Ecto neural progenitor cell (in vitro differentiated cells): ENCODE measurements at regions not wholly inside any gene's neighbourhood (a gene's known extent, or its start where the extent isn't known, plus 50 kb on each side); places are given as distances from the start of the nearest gene placed in this dataset.

ENCODE experiments used
- DNase-seq: peaks from one replicate; pipeline ENCODE4 v3.0.0-alpha.2; 2018; ENCODE audit warnings: low spot score

GRCh38 chr6:21648475-21649050 is 55.0 kb downstream of the SOX4 start:
- no peak for DNase-seq

- DNase-seq, result no peak
Observed at GRCh38 chr6:21653323-21653722, 59.8 kb downstream of the SOX4 start.

DNA sequence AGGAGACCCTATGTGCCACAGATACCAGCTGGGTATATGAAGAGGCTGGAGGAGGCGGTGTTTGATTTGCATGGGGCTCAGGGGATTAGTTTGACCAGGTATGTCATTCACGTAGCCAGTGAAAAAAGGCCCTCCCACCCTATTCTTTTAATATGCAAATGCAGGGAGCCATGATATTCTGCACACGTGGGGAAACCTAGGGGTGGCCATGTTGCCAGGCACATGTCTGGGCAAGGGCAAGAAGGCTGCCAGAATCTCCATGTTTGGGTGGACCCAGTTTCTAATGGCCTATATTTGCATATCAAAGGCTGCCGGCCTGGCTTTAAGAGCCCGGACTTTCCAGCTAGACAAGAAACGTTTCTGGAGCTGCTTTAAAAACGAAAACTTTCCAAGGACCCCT is 60.4 kb downstream of the SOX4 start:
- DNase-seq, result no peak

DNA sequence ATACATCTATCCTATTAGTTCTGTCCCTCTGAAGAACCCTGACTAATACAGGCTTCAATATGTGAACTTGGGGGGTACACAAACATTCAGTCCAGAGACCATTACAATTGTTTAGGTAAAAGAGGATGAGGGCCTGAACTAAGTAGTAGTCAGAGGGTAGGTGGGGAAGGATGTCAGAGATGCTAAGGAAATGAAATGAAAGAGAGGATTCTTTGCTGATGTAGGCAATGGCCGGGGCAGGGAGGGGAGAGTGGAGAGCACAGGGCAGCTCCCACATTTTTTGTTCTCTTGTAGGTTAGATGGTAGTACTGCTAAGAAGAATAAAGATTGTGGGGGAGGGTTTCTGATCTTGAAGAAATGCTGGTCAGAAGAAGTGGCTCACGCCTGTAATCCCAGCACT is 60.8 kb downstream of the SOX4 start:
- DNase-seq, result no peak

DNA sequence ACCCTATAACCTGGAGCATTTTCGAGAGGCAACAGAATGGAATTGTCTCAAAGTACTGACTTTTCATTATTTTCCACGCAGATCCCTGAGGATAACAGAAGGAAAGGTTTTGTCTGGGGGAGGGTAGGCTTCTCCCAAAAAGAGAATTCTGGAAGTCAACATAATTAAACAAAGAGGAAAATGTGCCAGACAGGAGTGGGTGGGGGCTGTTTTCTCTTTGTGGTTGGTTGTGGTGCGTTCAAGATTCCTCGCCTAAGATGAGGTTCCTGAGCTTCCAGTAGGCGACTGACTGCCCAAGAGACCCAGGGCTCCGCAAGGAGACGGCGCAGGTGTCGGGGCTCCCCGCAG is 70.4 kb downstream of the SOX4 start:
- DNase-seq, result no peak

DNA sequence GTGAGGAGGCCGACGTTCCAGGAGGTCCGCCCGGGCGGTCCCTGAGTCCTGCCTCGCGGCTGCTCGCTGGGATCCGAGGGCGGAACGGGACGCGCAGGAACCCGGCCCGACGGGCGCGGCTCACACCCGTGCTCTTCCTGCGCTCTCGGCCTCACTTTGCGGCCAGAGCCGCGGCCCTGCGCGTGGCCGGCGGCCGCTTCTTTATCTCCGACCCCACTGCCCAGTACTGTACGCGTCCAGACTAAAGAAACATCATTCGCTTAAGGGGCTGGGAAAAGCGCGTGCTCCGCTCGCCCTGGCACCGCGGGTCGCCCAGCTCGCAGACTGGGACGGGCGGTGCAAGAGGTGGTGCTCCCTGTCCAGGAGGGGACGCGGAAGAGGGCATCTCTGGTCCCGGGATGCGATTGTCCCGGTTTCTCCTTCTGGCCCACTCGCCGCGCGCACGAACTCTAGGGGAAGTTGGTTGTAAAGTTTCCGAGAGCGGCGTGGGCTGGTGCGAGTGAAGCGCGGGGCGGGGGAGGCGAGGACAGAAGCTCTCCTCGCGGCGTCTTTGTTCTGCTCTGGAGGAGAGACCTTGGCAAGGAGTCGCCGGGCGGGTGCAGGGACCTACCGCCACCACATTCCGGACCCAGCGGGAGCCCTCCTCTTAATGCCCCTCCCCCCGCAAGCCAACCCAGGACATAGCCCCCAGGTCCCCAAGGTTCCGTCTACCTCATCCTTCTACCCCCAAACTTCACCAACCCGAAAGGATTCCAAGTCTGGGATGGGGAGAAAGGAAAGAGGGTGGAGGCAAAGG is 71.0 kb downstream of the SOX4 start:
- peak; percentile 70 for DNase-seq

GRCh38 chr6:21665110-21665391 is 71.5 kb downstream of the SOX4 start:
- no peak for DNase-seq

- DNase-seq, result peak; percentile 74
Observed at GRCh38 chr6:21665392-21666200, 72.0 kb downstream of the SOX4 start.

DNA sequence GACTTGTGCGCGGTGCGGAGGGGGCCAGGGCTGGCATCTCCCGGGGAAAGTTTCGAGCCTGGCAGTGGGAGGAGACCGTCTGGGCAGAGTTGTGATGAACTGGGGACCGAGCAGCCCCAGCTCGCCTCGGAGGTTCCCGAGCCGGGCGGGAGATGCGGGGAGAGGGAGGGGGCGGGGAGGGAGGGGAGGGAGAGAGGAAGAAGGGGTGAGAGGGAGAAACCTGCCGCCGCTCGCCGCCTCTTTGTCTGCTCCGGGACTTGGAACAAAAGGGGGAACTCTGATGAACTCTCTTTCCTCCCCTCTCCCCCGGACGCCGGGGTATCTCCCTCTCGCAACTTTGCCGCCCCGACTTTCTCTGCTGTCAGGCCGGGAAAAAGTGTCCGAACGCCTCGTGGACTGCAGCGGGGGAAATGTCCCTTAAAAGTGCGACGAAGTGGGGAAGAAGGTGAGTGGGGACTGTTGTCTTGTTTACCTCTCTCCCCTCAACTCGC is 72.7 kb downstream of the SOX4 start:
- DNase-seq, result peak; percentile 71

DNA sequence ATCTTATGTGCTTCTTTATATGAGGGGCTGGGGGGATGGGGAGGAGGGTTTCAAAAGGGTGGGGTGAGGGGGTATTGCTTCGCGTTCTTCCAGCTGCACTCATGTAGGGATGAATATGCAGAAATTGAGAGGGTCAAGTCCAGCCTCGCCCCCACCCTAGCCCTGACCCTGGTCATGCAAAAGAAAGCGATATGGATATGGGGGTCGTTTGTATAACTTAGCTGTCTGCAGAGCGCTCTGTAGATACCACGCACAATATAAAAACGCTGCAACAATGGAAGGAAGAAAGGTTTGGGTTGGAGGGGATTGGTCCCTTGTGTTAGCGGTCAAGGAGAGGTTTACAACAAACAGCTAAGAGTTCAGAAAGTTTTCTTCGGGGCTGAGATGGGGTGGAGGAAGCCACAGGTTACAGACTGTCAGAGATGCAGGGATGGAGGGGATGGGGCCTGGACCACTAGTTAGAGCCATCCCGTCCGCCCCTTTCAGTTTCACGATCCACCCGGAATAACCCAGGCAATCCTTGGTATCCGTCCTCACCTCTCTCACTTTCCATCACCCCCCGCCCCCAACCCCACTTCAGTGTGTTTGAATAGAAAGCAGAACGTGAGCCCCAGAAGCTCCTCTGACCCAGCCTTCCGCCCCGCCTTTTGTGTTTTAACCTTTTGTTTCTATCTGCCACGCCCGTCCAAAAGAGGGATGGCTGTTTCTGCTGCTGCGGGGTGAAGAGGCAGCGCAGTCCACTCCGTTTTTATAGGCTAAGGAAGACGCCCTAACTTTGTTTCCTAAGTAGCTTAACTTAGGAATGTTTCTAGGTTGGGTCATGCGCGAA is 73.5 kb downstream of the SOX4 start:
- DNase-seq, result peak; percentile 69

DNA sequence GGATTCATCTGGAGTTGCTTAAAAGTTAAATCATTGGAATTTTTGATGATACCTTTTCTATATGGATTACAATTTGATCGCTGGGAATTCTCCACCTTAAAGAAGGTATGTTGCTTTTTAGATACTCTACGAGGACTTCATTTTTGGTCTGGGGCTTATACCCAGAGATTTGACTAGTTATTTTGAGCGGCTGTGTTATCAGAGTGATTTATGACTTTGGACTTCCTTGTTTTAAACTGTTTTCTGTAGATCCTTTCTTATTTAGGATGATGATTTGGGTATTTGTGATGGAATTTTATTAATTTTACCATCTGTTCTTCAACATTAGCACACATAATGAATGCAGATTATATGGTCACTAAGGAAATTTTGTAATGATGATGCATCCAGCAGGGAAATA is 75.2 kb downstream of the SOX4 start:
- DNase-seq, result no peak

GRCh38 chr6:21676769-21677168 is 83.2 kb downstream of the SOX4 start:
- DNase-seq, result no peak

DNA sequence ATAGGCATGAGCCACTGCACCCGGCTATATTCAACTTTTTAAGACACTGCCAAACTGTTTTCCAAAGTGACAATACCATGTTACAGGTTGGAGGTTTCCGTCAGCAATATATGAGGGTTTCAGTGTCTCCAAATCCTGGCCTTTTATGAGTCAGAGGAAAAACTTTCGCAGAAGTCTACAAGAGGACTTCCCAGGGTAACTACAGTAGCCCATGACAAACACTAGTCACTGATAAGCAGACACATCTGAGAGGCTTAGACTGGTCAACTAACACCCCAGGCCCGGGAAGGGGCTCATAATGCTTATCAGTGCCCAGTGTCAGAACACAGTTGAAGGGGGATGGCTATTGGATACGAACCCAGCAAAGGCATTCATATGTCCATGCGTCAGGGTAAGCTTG is 85.4 kb downstream of the SOX4 start:
- DNase-seq, result no peak

- no peak for DNase-seq
Observed at GRCh38 chr6:21679761-21680265, 86.3 kb downstream of the SOX4 start.

GRCh38 chr6:21680611-21681010 is 87.1 kb downstream of the SOX4 start:
- DNase-seq, result no peak

GRCh38 chr6:21690489-21690888 is 96.9 kb downstream of the SOX4 start:
- DNase-seq, result no peak

GRCh38 chr6:21691685-21692346 is 98.3 kb downstream of the SOX4 start:
- DNase-seq, result no peak

- no peak for DNase-seq
Observed at GRCh38 chr6:21692721-21693120, 99.2 kb downstream of the SOX4 start.

DNA sequence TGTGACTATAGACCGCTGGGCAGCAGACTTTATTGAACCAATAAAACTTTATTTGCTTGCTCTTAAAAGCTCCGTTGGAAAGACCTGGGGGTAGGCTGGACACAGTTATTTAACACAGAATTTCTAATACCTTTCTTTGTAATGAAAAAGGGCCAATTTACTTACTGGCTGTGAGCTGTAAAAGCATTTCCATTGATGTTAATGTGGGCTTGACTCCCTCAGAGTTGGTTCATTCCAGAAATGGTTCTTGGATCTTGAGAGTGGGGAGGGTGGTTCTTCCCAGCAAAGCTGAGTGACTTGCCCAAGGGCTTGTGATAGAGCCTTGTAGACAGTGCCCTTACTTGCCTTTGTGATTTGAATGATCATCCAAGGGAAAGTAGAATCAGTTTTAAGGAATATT is 100.6 kb downstream of the SOX4 start:
- DNase-seq, result no peak

DNA sequence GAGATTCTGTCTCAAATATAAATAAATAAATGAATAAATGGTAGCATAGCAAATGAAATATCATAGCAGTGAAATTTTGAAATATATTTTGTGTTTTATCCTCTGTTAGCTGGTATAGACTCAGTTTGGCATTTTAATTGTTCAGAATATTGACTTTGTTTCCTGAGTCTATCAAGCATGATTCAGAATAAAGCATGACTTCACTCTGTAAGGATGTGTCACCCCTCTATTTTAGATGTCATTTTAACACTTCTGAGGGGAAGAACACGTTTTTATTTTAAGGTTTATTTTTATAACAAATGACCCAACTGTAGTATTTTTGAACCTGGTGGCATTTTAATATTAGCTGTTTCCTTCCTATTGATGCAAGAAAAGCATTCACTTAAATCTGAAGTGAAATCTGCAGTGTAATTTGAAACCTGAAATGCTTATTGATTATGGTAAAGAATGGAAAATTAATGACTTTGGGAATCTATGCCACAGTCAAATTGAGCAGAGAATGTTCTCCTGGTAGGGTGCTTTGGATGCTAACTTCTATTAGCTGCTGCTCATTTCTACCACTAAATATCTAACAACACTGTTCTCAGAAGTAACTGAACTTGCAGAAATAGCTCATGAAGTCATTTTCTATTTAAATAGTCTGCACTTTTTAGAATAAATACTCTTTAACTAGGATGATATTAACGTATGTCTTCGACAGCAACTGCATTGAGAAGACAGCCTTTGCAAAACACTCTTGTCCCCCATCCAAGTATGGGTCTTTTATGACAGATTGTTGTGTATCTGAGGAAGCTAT is 114.2 kb downstream of the SOX4 start:
- DNase-seq, result no peak

GRCh38 chr6:21708320-21708580 is 114.7 kb downstream of the SOX4 start:
- no peak for DNase-seq
